B cell (primary cell): ENCODE measurements at regions not wholly inside any gene's neighbourhood (a gene's known extent, or its start where the extent isn't known, plus 50 kb on each side); places are given as distances from the start of the nearest gene placed in this dataset.

Source experiments
- ATAC-seq: fragments of 200-7000 bp; cut with Tn5 transposase; one replicate; pipeline ENCODE4 v1.10.0; 2021; ENCODE audit warnings: low read depth, mild to moderate bottlenecking, moderate number of reproducible peaks, moderate library complexity
- CTCF ChIA-PET: fragments of 350-600 bp; sonication (Branson Sonifier 250); formaldehyde crosslinking; loops from one replicate; lab custom pipeline; 2021; ENCODE audit warnings: antibody characterized with exemption, inconsistent platforms; lab: Charles Lee
- POLR2A ChIA-PET: fragments of 350-600 bp; sonication (Branson Sonifier 250); formaldehyde crosslinking; loops from one replicate; lab custom pipeline; 2021; ENCODE audit warnings: antibody characterized with exemption; lab: Charles Lee
- DNase-seq: peaks from one replicate; pipeline ENCODE4 v3.0.0; 2013
- H2AFZ ChIP-seq: 2 replicates; pipeline ENCODE4 v1.6.1; 2012; ENCODE audit warnings: mild to moderate bottlenecking, low read depth, low read length; ENCODE audit not compliant: insufficient read depth, poor library complexity, severe bottlenecking
- H3K27ac ChIP-seq, 2 donors: 1 replicate in 1 of 2; 2 replicates in 1 of 2; pipeline ENCODE4 v1.5.1; 2012 to 2013; ENCODE audit warnings: low read length in 2 of 2, mild to moderate bottlenecking in 2 of 2, moderate library complexity in 1 of 2
- H3K27me3 ChIP-seq, 4 experiments: fragments of 200-600 bp in 1 of 4; sonication (generic) in 1 of 4; replicated peaks in 1 of 4; 1 replicate in 2 of 4; 2 replicates in 2 of 4; pipeline versions ENCODE4 v1.6.1 to v1.7.0; 2013 to 2016; ENCODE audit warnings: low read length in 3 of 4, mild to moderate bottlenecking in 2 of 4, mixed read lengths in 1 of 4, moderate library complexity in 1 of 4; ENCODE audit not compliant: insufficient read depth in 4 of 4, control insufficient read depth in 3 of 4; ENCODE audit errors: control extremely low read depth in 1 of 4
- H3K36me3 ChIP-seq, 2 experiments: replicated peaks in 1 of 2; 1 replicate in 1 of 2; 2 replicates in 1 of 2; pipeline versions ENCODE4 v1.6.1 to v1.7.1; 2013; ENCODE audit warnings: low read length in 1 of 2; ENCODE audit not compliant: insufficient read depth in 2 of 2, control insufficient read depth in 1 of 2; ENCODE audit errors: control extremely low read depth in 1 of 2, extremely low read depth in 1 of 2
- H3K4me1 ChIP-seq, 2 donors: fragments of 200-600 bp in 1 of 2; sonication (generic) in 1 of 2; 1 replicate in 1 of 2; 2 replicates in 1 of 2; pipeline versions ENCODE4 v1.5.1 to v1.6.1; 2013 to 2017; ENCODE audit warnings: low read length in 2 of 2; ENCODE audit not compliant: control insufficient read depth in 2 of 2, insufficient read depth in 2 of 2
- H3K4me2 ChIP-seq: replicated peaks from 2 replicates; pipeline ENCODE3; 2012; ENCODE audit warnings: mild to moderate bottlenecking, low read depth, low read length; ENCODE audit not compliant: poor library complexity, severe bottlenecking
- H3K4me3 ChIP-seq, 5 experiments: fragments of 200-600 bp in 1 of 5; sonication (generic) in 1 of 5; 1 replicate in 3 of 5; 2 replicates in 2 of 5; pipeline versions ENCODE4 v1.5.1 to v1.7.0; 2011 to 2016; ENCODE audit warnings: low read length in 4 of 5, mild to moderate bottlenecking in 4 of 5, low read depth in 2 of 5, control low read depth in 1 of 5, moderate library complexity in 1 of 5; ENCODE audit not compliant: insufficient read depth in 1 of 5; ENCODE audit errors: control extremely low read depth in 1 of 5, extremely low read depth in 1 of 5
- H3K79me2 ChIP-seq: fragments of 200-600 bp; sonication (generic); one replicate; pipeline ENCODE4 v1.6.0; 2016; ENCODE audit warnings: low read length; ENCODE audit not compliant: control insufficient read depth, insufficient read depth
- H3K9ac ChIP-seq: fragments of 200-600 bp; sonication (generic); 2 replicates; pipeline ENCODE4 v1.6.1; 2017; ENCODE audit warnings: mild to moderate bottlenecking, low read length, moderate library complexity
- H3K9me3 ChIP-seq, 3 donors: one replicate each; pipeline versions ENCODE4 v1.6.1 to v1.7.1; 2013; ENCODE audit warnings: low read length in 2 of 3; ENCODE audit not compliant: control insufficient read depth in 2 of 3, insufficient read depth in 1 of 3; ENCODE audit errors: control extremely low read depth in 1 of 3
- H4K20me1 ChIP-seq: 2 replicates; pipeline ENCODE4 v1.6.0; 2012; ENCODE audit warnings: mild to moderate bottlenecking, low read length; ENCODE audit not compliant: insufficient read depth, control insufficient read depth, poor library complexity, severe bottlenecking
- H3K27ac Mint-ChIP-seq: one replicate; pipeline ENCODE4 v1.8.0; 2021; ENCODE audit warnings: mixed read lengths
- H3K27me3 Mint-ChIP-seq: one replicate; pipeline ENCODE4 v1.8.0; 2021; ENCODE audit warnings: mixed read lengths
- H3K4me1 Mint-ChIP-seq: one replicate; pipeline ENCODE4 v1.8.0; 2021; ENCODE audit warnings: mixed read lengths
- H3K4me3 Mint-ChIP-seq: one replicate; pipeline ENCODE4 v1.8.0; 2021; ENCODE audit warnings: mixed read lengths
- H3K9me3 Mint-ChIP-seq: one replicate; pipeline ENCODE4 v1.8.0; 2022; ENCODE audit warnings: mixed read lengths; ENCODE audit not compliant: insufficient read depth
- CTCF ChIP-seq: fragments of 200-600 bp; IDR thresholded peaks from one replicate; pipeline ENCODE4 v1.8.0; 2022; ENCODE audit warnings: antibody characterized with exemption, mild to moderate bottlenecking
- EZH2 ChIP-seq: IDR thresholded peaks from 2 replicates; pipeline ENCODE4 v1.6.1; 2012; ENCODE audit warnings: borderline replicate concordance, low read depth, mild to moderate bottlenecking, moderate library complexity, low read length; ENCODE audit not compliant: insufficient read depth, poor library complexity, severe bottlenecking
- WGBS: methylation state at CpG from one replicate; pipeline ENCODE4 v1.1.5; 2013; ENCODE audit warnings: missing lambda C conversion rate; ENCODE audit not compliant: insufficient coverage; 5-methylcytosine and 5-hydroxymethylcytosine counted together
- intact Hi-C: fragments of 100-400 bp; cut with micrococcal nuclease; formaldehyde crosslinking; loops from one replicate; pipeline ENCODE4 v1.10.0; 2022

GRCh38 chr12:115004470-115005146, 320.6 kb upstream of the TBX3 start:
- Histone ChIP-seq H3K9me3 (peaks cover 0 to 16% (median 0%) of the 10 kb centered on the region in 3 donors), H3K79me2 (no peaks in the 10 kb centered on the region), H3K4me3 (no peak overlapping the region), H2AFZ (no peak overlapping the region), H3K4me1 (no peaks in the 10 kb centered on the region), H3K27me3 (no peaks in the 10 kb centered on the region), H3K4me2 (no peak overlapping the region), H4K20me1 (no peaks in the 10 kb centered on the region), H3K9ac (no peak overlapping the region), H3K27ac (no peak overlapping the region), H3K36me3 (no peaks in the 10 kb centered on the region)
- TF ChIP-seq CTCF (no peak), EZH2 (no peak)
- intact Hi-C loops, result no loop called here
- no peaks in the 10 kb centered on the region for H3K9me3 Mint-ChIP-seq
- WGBS, result 63% methylated on average over 3 of the region's 6 CpGs
- H3K27me3 Mint-ChIP-seq, result no peaks in the 10 kb centered on the region
- CTCF ChIA-PET, result no interaction called here
- ATAC-seq (no peak), DNase-seq (no peak)
- POLR2A ChIA-PET, result no interaction called here
- H3K27ac Mint-ChIP-seq, result no peak overlapping the region
- no peak overlapping the region for H3K4me3 Mint-ChIP-seq
- peaks cover 4% of the 10 kb centered on the region for H3K4me1 Mint-ChIP-seq

GRCh38 chr12:115002434-115002833, 318.5 kb upstream of the TBX3 start:
- Histone ChIP-seq H3K4me1 (no peaks in the 10 kb centered on the region), H3K79me2 (no peaks in the 10 kb centered on the region), H3K27me3 (no peaks in the 10 kb centered on the region), H3K36me3 (no peaks in the 10 kb centered on the region), H3K9ac (no peak overlapping the region), H3K4me3 (no peak overlapping the region), H3K9me3 (peaks cover 0 to 16% (median 0%) of the 10 kb centered on the region in 3 donors), H3K27ac (no peak overlapping the region), H4K20me1 (no peaks in the 10 kb centered on the region), H3K4me2 (no peak overlapping the region), H2AFZ (no peak overlapping the region)
- WGBS, result 50% methylated on average over 5 of the region's 11 CpGs
- Mint-ChIP-seq H3K9me3 (no peaks in the 10 kb centered on the region), H3K27ac (no peak overlapping the region), H3K4me3 (no peak overlapping the region), H3K4me1 (no peaks in the 10 kb centered on the region), H3K27me3 (no peaks in the 10 kb centered on the region)
- ChIA-PET CTCF (no interaction called here), POLR2A (no interaction called here)
- DNase-seq (no peak), ATAC-seq (no peak)
- intact Hi-C loops, result no loop called here
- no peak for TF ChIP-seq CTCF
- no peak for TF ChIP-seq EZH2
